ENCODE measurements at regions not wholly inside any gene's neighbourhood (a gene's known extent, or its start where the extent isn't known, plus 50 kb on each side); places are given as distances from the start of the nearest gene placed in this dataset.

DNA sequence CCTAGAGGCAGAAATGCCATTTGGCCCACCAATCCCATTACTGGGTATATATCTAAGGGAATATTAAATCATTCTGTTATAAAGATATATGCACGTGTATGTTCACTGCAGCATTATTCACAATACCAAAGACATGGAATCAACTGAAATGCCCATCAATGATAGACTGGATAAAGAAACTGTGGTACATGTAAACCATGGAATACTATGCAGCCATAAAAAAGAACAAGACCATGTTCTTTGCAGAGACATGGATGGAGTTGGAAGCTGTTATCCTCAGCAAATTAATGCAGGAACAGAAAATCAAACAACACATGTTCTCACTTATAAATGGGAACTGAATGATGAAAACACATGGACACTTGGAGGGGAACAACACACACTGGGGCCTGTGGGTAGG, 458.4 kb downstream of the CD83 start:
- H3K4me3 Mint-ChIP-seq: no peak overlapping the region
- H3K9me3 Mint-ChIP-seq: peaks cover 10% of the 10 kb centered on the region
- H3K4me1 Mint-ChIP-seq: no peaks in the 10 kb centered on the region
- no peak overlapping the region for H3K27ac Mint-ChIP-seq
- TF ChIP-seq, protein P1, sequence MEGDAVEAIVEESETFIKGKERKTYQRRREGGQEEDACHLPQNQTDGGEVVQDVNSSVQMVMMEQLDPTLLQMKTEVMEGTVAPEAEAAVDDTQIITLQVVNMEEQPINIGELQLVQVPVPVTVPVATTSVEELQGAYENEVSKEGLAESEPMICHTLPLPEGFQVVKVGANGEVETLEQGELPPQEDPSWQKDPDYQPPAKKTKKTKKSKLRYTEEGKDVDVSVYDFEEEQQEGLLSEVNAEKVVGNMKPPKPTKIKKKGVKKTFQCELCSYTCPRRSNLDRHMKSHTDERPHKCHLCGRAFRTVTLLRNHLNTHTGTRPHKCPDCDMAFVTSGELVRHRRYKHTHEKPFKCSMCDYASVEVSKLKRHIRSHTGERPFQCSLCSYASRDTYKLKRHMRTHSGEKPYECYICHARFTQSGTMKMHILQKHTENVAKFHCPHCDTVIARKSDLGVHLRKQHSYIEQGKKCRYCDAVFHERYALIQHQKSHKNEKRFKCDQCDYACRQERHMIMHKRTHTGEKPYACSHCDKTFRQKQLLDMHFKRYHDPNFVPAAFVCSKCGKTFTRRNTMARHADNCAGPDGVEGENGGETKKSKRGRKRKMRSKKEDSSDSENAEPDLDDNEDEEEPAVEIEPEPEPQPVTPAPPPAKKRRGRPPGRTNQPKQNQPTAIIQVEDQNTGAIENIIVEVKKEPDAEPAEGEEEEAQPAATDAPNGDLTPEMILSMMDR (IDR thresholded peaks at IDR 0.05; ENCODE audit: unreplicated experiment): no peak
- H3K27me3 Mint-ChIP-seq (ENCODE audit: low read depth): peaks cover 15% of the 10 kb centered on the region
- DNase-seq (ENCODE audit: low spot score in 2 of 2, unreplicated experiment in 2 of 2): no peak
- H3K36me3 Mint-ChIP-seq: no peaks in the 10 kb centered on the region

DNA sequence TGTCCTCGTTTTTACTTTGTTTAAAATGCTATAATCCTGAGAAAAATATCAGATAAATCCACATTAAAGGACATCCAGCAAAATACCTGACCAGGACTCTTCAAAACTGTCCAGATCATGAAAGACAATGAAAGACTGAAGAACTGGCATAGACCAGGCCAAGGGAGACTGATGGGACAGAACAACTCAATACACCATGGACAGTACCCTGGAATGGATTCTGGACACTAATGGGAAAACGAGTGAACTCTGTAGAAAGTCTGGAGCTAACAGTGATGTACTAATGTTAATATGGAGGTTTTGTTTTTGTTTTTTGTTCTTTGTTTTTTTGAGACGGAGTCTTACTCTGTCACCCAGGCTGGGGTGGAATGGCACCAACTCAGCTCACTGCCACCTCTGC, 461.4 kb downstream of the CD83 start:
- H3K4me1 Mint-ChIP-seq: peaks cover 7% of the 10 kb centered on the region
- TF ChIP-seq, protein P1 (IDR thresholded peaks at IDR 0.05; ENCODE audit: unreplicated experiment): no peak
- no peak for DNase-seq (ENCODE audit: low spot score in 2 of 2, unreplicated experiment in 2 of 2)
- H3K27ac Mint-ChIP-seq: no peak overlapping the region
- H3K27me3 Mint-ChIP-seq (ENCODE audit: low read depth): peaks cover 12% of the 10 kb centered on the region
- H3K36me3 Mint-ChIP-seq: no peaks in the 10 kb centered on the region
- no peak overlapping the region for H3K4me3 Mint-ChIP-seq
- peaks cover 12% of the 10 kb centered on the region for H3K9me3 Mint-ChIP-seq

DNA sequence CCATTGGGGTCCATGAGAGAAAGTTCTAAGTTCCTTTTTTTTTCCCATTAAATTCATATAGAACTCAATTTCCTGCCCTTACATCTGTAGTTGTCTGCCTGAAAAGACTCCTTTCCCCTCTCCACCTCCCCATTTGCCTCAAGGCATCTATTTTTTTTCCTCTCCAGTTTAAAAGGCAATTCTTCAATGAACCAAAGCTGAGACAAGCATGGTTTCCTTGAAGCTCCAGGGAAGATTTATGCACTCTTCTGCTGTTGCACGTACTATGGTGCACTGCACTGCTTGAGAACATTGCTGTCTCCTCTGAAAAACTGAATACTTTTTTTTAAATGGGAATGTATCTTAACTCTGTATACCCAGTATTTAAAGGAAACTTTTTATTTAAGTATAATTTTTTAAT, 465.2 kb downstream of the CD83 start:
- Mint-ChIP-seq H3K27me3 (ENCODE audit: low read depth) (peaks cover 14% of the 10 kb centered on the region), H3K4me1 (peaks cover 7% of the 10 kb centered on the region), H3K36me3 (no peaks in the 10 kb centered on the region), H3K27ac (no peak overlapping the region), H3K9me3 (peaks cover 7% of the 10 kb centered on the region), H3K4me3 (no peak overlapping the region)
- DNase-seq (ENCODE audit: low spot score in 2 of 2, unreplicated experiment in 2 of 2): no peak
- TF ChIP-seq, protein P1 (IDR thresholded peaks at IDR 0.05; ENCODE audit: unreplicated experiment): no peak

- Mint-ChIP-seq H3K27me3 (ENCODE audit: low read depth) (peaks cover 21% of the 10 kb centered on the region), H3K36me3 (no peaks in the 10 kb centered on the region), H3K27ac (no peak overlapping the region), H3K9me3 (peaks cover 7% of the 10 kb centered on the region), H3K4me1 (peaks cover 7% of the 10 kb centered on the region), H3K4me3 (no peak overlapping the region)
- no peak for DNase-seq (ENCODE audit: low spot score in 2 of 2, unreplicated experiment in 2 of 2)
- TF ChIP-seq, protein P1 (IDR thresholded peaks at IDR 0.05; ENCODE audit: unreplicated experiment): no peak
Observed at GRCh38 chr6:14583826-14584225, 466.3 kb downstream of the CD83 start.

GRCh38 chr6:14584450-14584849, 466.9 kb downstream of the CD83 start:
- no peak overlapping the region for H3K4me3 Mint-ChIP-seq
- peaks cover 7% of the 10 kb centered on the region for H3K9me3 Mint-ChIP-seq
- H3K27ac Mint-ChIP-seq: no peak overlapping the region
- DNase-seq (ENCODE audit: low spot score in 2 of 2, unreplicated experiment in 2 of 2): no peak
- H3K36me3 Mint-ChIP-seq: no peaks in the 10 kb centered on the region
- peaks cover 7% of the 10 kb centered on the region for H3K4me1 Mint-ChIP-seq
- TF ChIP-seq, protein P1 (IDR thresholded peaks at IDR 0.05; ENCODE audit: unreplicated experiment): no peak
- H3K27me3 Mint-ChIP-seq (ENCODE audit: low read depth): peaks cover 26% of the 10 kb centered on the region

DNA sequence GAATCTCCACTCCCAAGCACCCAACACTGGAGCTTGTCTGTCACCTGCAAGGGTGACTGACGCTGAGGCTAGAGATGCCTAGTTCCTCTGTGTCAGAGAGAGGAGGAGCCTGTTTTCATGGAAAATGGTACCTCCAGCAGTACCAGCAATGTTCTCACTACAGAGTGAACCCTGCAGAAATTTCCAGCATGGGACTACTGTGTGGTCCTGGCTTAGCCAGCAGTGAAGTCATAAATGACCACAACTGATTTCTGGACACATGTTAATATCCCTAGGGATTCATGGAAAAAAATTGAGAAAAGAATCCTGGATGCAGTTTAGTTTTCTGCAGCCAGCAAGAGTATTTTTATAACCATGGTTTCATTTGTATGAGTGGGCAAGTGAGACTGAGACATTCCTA, 468.1 kb downstream of the CD83 start:
- Mint-ChIP-seq H3K4me3 (no peak overlapping the region), H3K9me3 (peaks cover 4% of the 10 kb centered on the region)
- TF ChIP-seq, protein P1 (IDR thresholded peaks at IDR 0.05; ENCODE audit: unreplicated experiment): no peak

More for the DNA sequence above, 468.1 kb downstream of the CD83 start:
- no peaks in the 10 kb centered on the region for H3K36me3 Mint-ChIP-seq
- no peak for DNase-seq (ENCODE audit: low spot score in 2 of 2, unreplicated experiment in 2 of 2)
- H3K27ac Mint-ChIP-seq: no peak overlapping the region
- H3K4me1 Mint-ChIP-seq: peaks cover 7% of the 10 kb centered on the region
- H3K27me3 Mint-ChIP-seq (ENCODE audit: low read depth): peaks cover 37% of the 10 kb centered on the region
